Stimulated activated CD4-positive, alpha-beta T cell treated with anti-CD3 and anti-CD28 coated beads, Interleukin-2, amount 100 ng/mL, for 4 hours (primary cell): ENCODE measurements at regions not wholly inside any gene's neighbourhood (a gene's known extent, or its start where the extent isn't known, plus 50 kb on each side); places are given as distances from the start of the nearest gene placed in this dataset.
"Not testable (repeated sequence)": the region's sequence is repeated elsewhere in the genome, so short reads cannot be mapped to it uniquely, and the experiment has no call there.

Source experiments
- DNase-seq: peaks from one replicate; pipeline ENCODE4 v3.0.0-alpha.2; 2020; ENCODE audit warnings: low read depth

- no peak for DNase-seq
Observed at GRCh38 chr15:39394496-39394895, 186.4 kb upstream of the THBS1 start.

- no peak for DNase-seq
Observed at GRCh38 chr15:39396979-39397615, 183.8 kb upstream of the THBS1 start.

- DNase-seq: no peak
Observed at GRCh38 chr15:39397883-39398282, 183.0 kb upstream of the THBS1 start.

- DNase-seq: no peak
Observed at GRCh38 chr15:39399600-39399999, 181.3 kb upstream of the THBS1 start.

- DNase-seq: no peak
Observed at GRCh38 chr15:39400002-39400401, 180.9 kb upstream of the THBS1 start.

GRCh38 chr15:39400821-39401550 is 179.9 kb upstream of the THBS1 start:
- DNase-seq: no peak

- no peak for DNase-seq
Observed at GRCh38 chr15:39403640-39404117, 177.2 kb upstream of the THBS1 start.

GRCh38 chr15:39404767-39405181 is 176.1 kb upstream of the THBS1 start:
- no peak for DNase-seq

GRCh38 chr15:39406485-39406884 is 174.4 kb upstream of the THBS1 start:
- DNase-seq: no peak

- DNase-seq: no peak
Observed at GRCh38 chr15:39407116-39407515, 173.8 kb upstream of the THBS1 start.

- no peak for DNase-seq
Observed at GRCh38 chr15:39409876-39410530, 170.9 kb upstream of the THBS1 start.

GRCh38 chr15:39411102-39411989 is 169.5 kb upstream of the THBS1 start:
- no peak for DNase-seq

GRCh38 chr15:39413558-39413957 is 167.3 kb upstream of the THBS1 start:
- no peak for DNase-seq

GRCh38 chr15:39414201-39414600 is 166.7 kb upstream of the THBS1 start:
- DNase-seq: no peak

- no peak for DNase-seq
Observed at GRCh38 chr15:39415634-39416033, 165.2 kb upstream of the THBS1 start.

- no peak for DNase-seq
Observed at GRCh38 chr15:39416258-39416657, 164.6 kb upstream of the THBS1 start.

- no peak for DNase-seq
Observed at GRCh38 chr15:39417366-39418134, 163.3 kb upstream of the THBS1 start.

GRCh38 chr15:39419651-39420050 is 161.2 kb upstream of the THBS1 start:
- no peak for DNase-seq

GRCh38 chr15:39420123-39420852 is 160.6 kb upstream of the THBS1 start:
- DNase-seq: not testable (repeated sequence)

- DNase-seq: not testable (repeated sequence)
Observed at GRCh38 chr15:39420853-39421192, 160.1 kb upstream of the THBS1 start.
